H1 (cell line): ENCODE measurements at regions not wholly inside any gene's neighbourhood (a gene's known extent, or its start where the extent isn't known, plus 50 kb on each side); places are given as distances from the start of the nearest gene placed in this dataset.

ENCODE experiments used
- CTCF ChIA-PET: fragments of 300-600 bp; sonication (Branson Sonifier 250); formaldehyde crosslinking; loops from one replicate; lab custom pipeline; 2021; ENCODE audit not compliant: partially characterized antibody; lab: Charles Lee
- POLR2A ChIA-PET: fragments of 300-600 bp; sonication (Branson Sonifier 250); formaldehyde crosslinking; loops from one replicate; lab custom pipeline; 2021; ENCODE audit warnings: inconsistent platforms; ENCODE audit not compliant: partially characterized antibody; lab: Charles Lee
- DNase-seq, 2 experiments: peaks; one replicate each; pipeline versions ENCODE4 v3.0.0 to v3.0.0-alpha.2; 2010 to 2022; ENCODE audit warnings: low spot score in 2 of 2, low read depth in 1 of 2, mixed read lengths in 1 of 2
- FAIRE-seq: peaks from 2 replicates; lab custom pipeline; 2011; peaks lifted over from hg19 to GRCh38; lab: Jason Lieb, UNC
- H2AFZ ChIP-seq: 2 replicates; pipeline ENCODE4 v1.8.1; 2012; ENCODE audit warnings: low read length, inconsistent platforms
- H2AK5ac ChIP-seq: 2 replicates; pipeline ENCODE4 v1.6.1; 2013; ENCODE audit warnings: low read depth, low read length
- H2BK120ac ChIP-seq: replicated peaks from 2 replicates; pipeline ENCODE3; 2013; ENCODE audit warnings: low read depth, low read length, inconsistent platforms
- H2BK12ac ChIP-seq: 2 replicates; pipeline ENCODE4 v1.6.1; 2013; ENCODE audit warnings: low read depth, low read length
- H2BK15ac ChIP-seq: 2 replicates; pipeline ENCODE4 v1.6.1; 2013; ENCODE audit warnings: low read length
- H2BK20ac ChIP-seq: 2 replicates; pipeline ENCODE4 v1.6.1; 2013; ENCODE audit warnings: low read length
- H2BK5ac ChIP-seq: 2 replicates; pipeline ENCODE4 v1.6.1; 2013; ENCODE audit warnings: low read depth, low read length
- H3K14ac ChIP-seq: 2 replicates; pipeline ENCODE4 v1.6.1; 2013; ENCODE audit warnings: inconsistent platforms; ENCODE audit not compliant: insufficient read length
- H3K18ac ChIP-seq: 2 replicates; pipeline ENCODE4 v1.6.1; 2013; ENCODE audit warnings: low read length; ENCODE audit errors: extremely low read depth
- H3K23ac ChIP-seq: 2 replicates; pipeline ENCODE4 v1.6.1; 2013; ENCODE audit warnings: inconsistent platforms; ENCODE audit not compliant: insufficient read length
- H3K23me2 ChIP-seq: 2 replicates; pipeline ENCODE4 v1.6.1; 2013; ENCODE audit warnings: low read depth, low read length
- H3K27ac ChIP-seq: 2 replicates; pipeline ENCODE4 v1.6.1; 2011; ENCODE audit warnings: low read depth, low read length, inconsistent platforms
- H3K27me3 ChIP-seq, 4 experiments: replicated peaks in 1 of 4; 1 replicate in 1 of 4; 2 replicates in 3 of 4; pipeline versions ENCODE4 v1.6.1 to v1.8.1; 2011 to 2013; ENCODE audit warnings: low read length in 3 of 4, mild to moderate bottlenecking in 3 of 4, inconsistent platforms in 2 of 4, mixed read lengths in 2 of 4, moderate library complexity in 1 of 4; ENCODE audit not compliant: control insufficient read depth in 3 of 4, insufficient read depth in 3 of 4; ENCODE audit errors: extremely low read depth in 1 of 4
- H3K36me3 ChIP-seq, 4 experiments: 2 replicates each; pipeline versions ENCODE4 v1.6.1 to v1.8.1; 2011 to 2013; ENCODE audit warnings: mild to moderate bottlenecking in 4 of 4, low read length in 3 of 4, moderate library complexity in 2 of 4, control low read depth in 1 of 4, inconsistent platforms in 1 of 4; ENCODE audit not compliant: insufficient read depth in 4 of 4, control insufficient read depth in 2 of 4
- H3K4ac ChIP-seq: replicated peaks from 2 replicates; pipeline ENCODE3; 2013; ENCODE audit warnings: low read length, low read depth, mixed read lengths, inconsistent platforms; ENCODE audit not compliant: insufficient read length
- H3K4me1 ChIP-seq, 4 experiments: replicated peaks in 1 of 4; 1 replicate in 1 of 4; 2 replicates in 3 of 4; pipeline versions ENCODE4 v1.6.1 to v1.8.1; 2011 to 2013; ENCODE audit warnings: low read length in 3 of 4, inconsistent platforms in 2 of 4, mixed read lengths in 1 of 4; ENCODE audit not compliant: insufficient read depth in 4 of 4, control insufficient read depth in 3 of 4
- H3K4me2 ChIP-seq, 2 experiments: 2 replicates each; pipeline versions ENCODE4 v1.6.1 to v1.8.1; 2011 to 2013; ENCODE audit warnings: low read depth in 2 of 2, low read length in 2 of 2, control low read depth in 1 of 2, inconsistent platforms in 1 of 2, mild to moderate bottlenecking in 1 of 2; ENCODE audit not compliant: insufficient read depth in 1 of 2
- H3K4me3 ChIP-seq, 4 experiments: fragments of 200-600, 300-600 bp in 1 of 4; sonication (generic), shearing (Covaris generic), sonication (Bioruptor Twin) in 1 of 4; 2 replicates each; pipeline versions ENCODE4 v1.5.1 to v1.8.1; 2011 to 2016; ENCODE audit warnings: low read length in 4 of 4, low read depth in 3 of 4, control low read depth in 2 of 4, inconsistent platforms in 2 of 4, mild to moderate bottlenecking in 2 of 4, mixed read lengths in 1 of 4, moderate library complexity in 1 of 4; ENCODE audit not compliant: insufficient read depth in 2 of 4; ENCODE audit errors: extremely low read depth in 1 of 4
- H3K56ac ChIP-seq: replicated peaks from 2 replicates; pipeline ENCODE3; 2013; ENCODE audit warnings: low read depth, mild to moderate bottlenecking, mixed read lengths, low read length, inconsistent platforms; ENCODE audit not compliant: insufficient read length
- H3K79me1 ChIP-seq: 2 replicates; pipeline ENCODE4 v1.6.1; 2013; ENCODE audit warnings: low read depth, low read length, control low read depth
- H3K79me2 ChIP-seq, 2 experiments: 2 replicates each; pipeline versions ENCODE4 v1.6.1 to v1.8.1; 2012 to 2013; ENCODE audit warnings: low read length in 2 of 2, mild to moderate bottlenecking in 2 of 2, inconsistent platforms in 1 of 2; ENCODE audit not compliant: insufficient read depth in 2 of 2, control insufficient read depth in 1 of 2
- H3K9ac ChIP-seq, 4 experiments: replicated peaks in 1 of 4; 1 replicate in 1 of 4; 2 replicates in 3 of 4; pipeline versions ENCODE4 v1.6.1 to v1.8.1; 2011 to 2013; ENCODE audit warnings: low read depth in 3 of 4, low read length in 3 of 4, control low read depth in 2 of 4, mild to moderate bottlenecking in 2 of 4, moderate library complexity in 2 of 4, inconsistent platforms in 1 of 4; ENCODE audit errors: extremely low read depth in 1 of 4
- H3K9me3 ChIP-seq, 2 experiments: 2 replicates each; pipeline versions ENCODE4 v1.6.1 to v1.8.1; 2012 to 2013; ENCODE audit warnings: mild to moderate bottlenecking in 2 of 2, moderate library complexity in 2 of 2, control low read depth in 1 of 2, inconsistent platforms in 1 of 2, low read depth in 1 of 2, low read length in 1 of 2, mixed read lengths in 1 of 2; ENCODE audit not compliant: insufficient read depth in 2 of 2
- H4K20me1 ChIP-seq, 2 experiments: replicated peaks in 1 of 2; 2 replicates each; pipeline versions ENCODE3 to v1.8.1; 2011 to 2013; ENCODE audit warnings: inconsistent platforms in 2 of 2, low read length in 2 of 2, mild to moderate bottlenecking in 1 of 2; ENCODE audit not compliant: insufficient read depth in 2 of 2, control insufficient read depth in 1 of 2
- H4K5ac ChIP-seq: 2 replicates; pipeline ENCODE4 v1.6.1; 2013; ENCODE audit warnings: low read length, low read depth, mixed read lengths, inconsistent platforms; ENCODE audit not compliant: insufficient read length
- H4K8ac ChIP-seq: 2 replicates; pipeline ENCODE4 v1.8.0; 2013; ENCODE audit warnings: mild to moderate bottlenecking, moderate library complexity, low read length, inconsistent platforms; ENCODE audit not compliant: insufficient read depth; ENCODE audit errors: extremely low read depth
- H4K91ac ChIP-seq: replicated peaks from 2 replicates; pipeline ENCODE3; 2013; ENCODE audit warnings: low read length, mixed read lengths, inconsistent platforms; ENCODE audit not compliant: insufficient read length
- EP300 ChIP-seq, 2 experiments: IDR thresholded peaks; 1 replicate in 1 of 2; 2 replicates in 1 of 2; pipeline ENCODE4 v1.6.1; 2011 to 2012; ENCODE audit warnings: low read depth in 2 of 2, low read length in 2 of 2, mild to moderate bottlenecking in 2 of 2, borderline replicate concordance in 1 of 2, inconsistent platforms in 1 of 2, moderate library complexity in 1 of 2
- WGBS, 2 experiments: shearing (Covaris generic) in 1 of 2; methylation state at CpG; one replicate each; pipeline versions ENCODE4 v1.1.6 to v1.1.7; 2013 to 2015; ENCODE audit warnings: low lambda C conversion rate in 2 of 2, mixed read lengths in 2 of 2, inconsistent platforms in 1 of 2, low coverage in 1 of 2, missing lambda C conversion rate in 1 of 2; ENCODE audit not compliant: insufficient replicate concordance in 2 of 2, insufficient coverage in 1 of 2, insufficient read length in 1 of 2; ENCODE audit errors: extremely low coverage in 1 of 2, missing lambda C conversion rate in 1 of 2; 5-methylcytosine and 5-hydroxymethylcytosine counted together
- TF ChIP-seq, protein P1 (sequence below): IDR thresholded peaks from 2 replicates; pipeline ENCODE4 v1.6.1; 2011; ENCODE audit warnings: low read depth, mild to moderate bottlenecking, low read length; ENCODE audit not compliant: insufficient read depth

DNA sequence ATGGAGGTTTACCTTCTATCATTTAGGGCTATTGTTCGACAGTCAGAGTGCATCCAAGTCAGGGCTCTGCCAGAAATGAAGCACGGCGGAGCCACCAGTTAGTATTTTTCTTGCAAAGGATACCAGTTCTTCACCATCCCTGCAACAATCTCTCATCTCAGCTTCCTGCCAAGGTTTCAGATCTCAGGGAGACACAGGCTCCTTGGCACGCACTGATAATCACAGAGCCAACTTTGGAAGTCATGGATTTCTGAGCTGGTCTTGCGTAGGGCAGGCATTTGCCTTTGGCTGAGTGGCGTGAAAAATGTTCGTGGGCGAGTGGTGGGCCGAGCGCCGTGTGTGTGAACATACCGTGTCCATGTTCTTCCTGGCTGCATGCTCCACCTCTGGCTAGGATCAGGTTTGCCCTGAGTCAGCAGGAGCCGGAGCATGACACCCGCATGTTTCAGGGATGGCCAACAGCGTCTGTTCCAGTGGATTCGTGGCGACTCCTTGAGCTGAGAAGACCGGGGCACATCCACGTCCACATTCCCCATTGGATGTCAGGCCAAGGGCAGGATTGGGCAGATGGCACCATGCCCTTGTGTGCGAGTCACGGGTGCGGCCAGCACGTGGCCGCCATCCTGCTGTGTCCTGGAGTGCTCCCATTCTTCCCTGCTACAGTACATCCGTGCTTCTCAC, 118.5 kb upstream of the C1orf174 start:
- no peak overlapping the region for H3K18ac ChIP-seq
- 97% methylated on average over 25 of the region's 25 CpGs; no CpG with 5 or more reads in 1 of the 2 experiments for WGBS, 2 experiments
- H2AK5ac ChIP-seq = no peak overlapping the region
- H3K9me3 ChIP-seq = no peaks in the 10 kb centered on the region
- no peak overlapping the region for H2BK15ac ChIP-seq
- no peaks in the 10 kb centered on the region for H3K23me2 ChIP-seq
- H3K9ac ChIP-seq = no peak overlapping the region
- no peak overlapping the region; the same call in 1 of the 2 replicates for H2AFZ ChIP-seq
- no peak overlapping the region for H4K5ac ChIP-seq
- TF ChIP-seq, protein P1, sequence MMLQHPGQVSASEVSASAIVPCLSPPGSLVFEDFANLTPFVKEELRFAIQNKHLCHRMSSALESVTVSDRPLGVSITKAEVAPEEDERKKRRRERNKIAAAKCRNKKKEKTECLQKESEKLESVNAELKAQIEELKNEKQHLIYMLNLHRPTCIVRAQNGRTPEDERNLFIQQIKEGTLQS = no peak
- TF ChIP-seq EP300 (IDR thresholded peaks at IDR 0.05; ENCODE audit: borderline replicate concordance in 1 of 2, low read depth in 2 of 2, low read length in 2 of 2) = no peak
- POLR2A ChIA-PET = no interaction called here
- H4K20me1 ChIP-seq = no peaks in the 10 kb centered on the region
- DNase-seq = no peak
- no peak overlapping the region for H2BK20ac ChIP-seq
- no peak overlapping the region for H3K27ac ChIP-seq
- H2BK12ac ChIP-seq = peak overlapping the region; percentile 39; the same call in 1 of the 2 replicates
- H3K14ac ChIP-seq = no peak overlapping the region
- no peaks in the 10 kb centered on the region; the same call in 1 of the 2 replicates for H3K79me1 ChIP-seq
- H3K4ac ChIP-seq = no peak overlapping the region
- H4K8ac ChIP-seq = no peak overlapping the region
- H3K56ac ChIP-seq = no peak overlapping the region
- H3K4me2 ChIP-seq = no peak overlapping the region
- no peaks in the 10 kb centered on the region for H3K27me3 ChIP-seq
- no peak overlapping the region for H2BK120ac ChIP-seq
- no peaks in the 10 kb centered on the region for H3K79me2 ChIP-seq
- H3K4me3 ChIP-seq = no peak overlapping the region
- no peak for FAIRE-seq
- no peaks in the 10 kb centered on the region for H3K4me1 ChIP-seq
- no peak overlapping the region for H4K91ac ChIP-seq
- H3K36me3 ChIP-seq = no peaks in the 10 kb centered on the region
- H2BK5ac ChIP-seq = no peak overlapping the region
- no peak overlapping the region for H3K23ac ChIP-seq
- CTCF ChIA-PET = no interaction called here
